ENCODE measurements at regions not wholly inside any gene's neighbourhood (a gene's known extent, or its start where the extent isn't known, plus 50 kb on each side); places are given as distances from the start of the nearest gene placed in this dataset.

GRCh38 chr7:20032741-20033140, 184.4 kb downstream of the MACC1 start:
- Mint-ChIP-seq H3K27ac (no peak overlapping the region), H3K4me3 (no peak overlapping the region), H3K27me3 (no peaks in the 10 kb centered on the region), H3K9me3 (no peaks in the 10 kb centered on the region), H3K4me1 (ENCODE audit: low read depth) (no peaks in the 10 kb centered on the region), H3K36me3 (ENCODE audit: low read depth) (no peaks in the 10 kb centered on the region)
- DNase-seq (no peak), ATAC-seq (ENCODE audit: poor library complexity) (no peak)
- Histone ChIP-seq H3K4me1 (ENCODE audit: insufficient read depth, low read length) (no peaks in the 10 kb centered on the region), H3K36me3 (ENCODE audit: insufficient read depth, low read length) (no peaks in the 10 kb centered on the region), H3K9me3 (ENCODE audit: control insufficient read depth in 1 of 2, insufficient read depth in 1 of 2, low read length in 2 of 2) (peaks cover 0 to 5% of the 10 kb centered on the region in 2 experiments), H3K27me3 (ENCODE audit: control insufficient read depth in 1 of 2, insufficient read depth in 2 of 2, low read length in 2 of 2) (no peaks in the 10 kb centered on the region), H3K4me3 (ENCODE audit: low read length) (no peak overlapping the region), H3K27ac (ENCODE audit: low read depth in 1 of 2, low read length in 2 of 2) (no peak overlapping the region)
- ChIA-PET POLR2A (no interaction called here), CTCF (no interaction called here)
- no peak for TF ChIP-seq CTCF (IDR thresholded peaks at IDR 0.05)
- intact Hi-C loops (cut with DNase I, micrococcal nuclease), result no loop called here

- H3K27me3 ChIP-seq (ENCODE audit: control insufficient read depth in 1 of 2, insufficient read depth in 2 of 2, low read length in 2 of 2), result no peaks in the 10 kb centered on the region
- H3K4me3 ChIP-seq (ENCODE audit: low read length), result no peak overlapping the region
- no peak overlapping the region for H3K27ac Mint-ChIP-seq
- intact Hi-C loops (cut with DNase I, micrococcal nuclease), result no loop called here
- ChIA-PET CTCF (no interaction called here), POLR2A (no interaction called here)
- no peaks in the 10 kb centered on the region for H3K4me1 Mint-ChIP-seq (ENCODE audit: low read depth)
- no peak overlapping the region for H3K4me3 Mint-ChIP-seq
- no peak for TF ChIP-seq CTCF (IDR thresholded peaks at IDR 0.05)
- no peaks in the 10 kb centered on the region for H3K27me3 Mint-ChIP-seq
- peaks cover 0 to 5% of the 10 kb centered on the region in 2 experiments for H3K9me3 ChIP-seq (ENCODE audit: control insufficient read depth in 1 of 2, insufficient read depth in 1 of 2, low read length in 2 of 2)
- H3K4me1 ChIP-seq (ENCODE audit: insufficient read depth, low read length), result no peaks in the 10 kb centered on the region
- H3K36me3 ChIP-seq (ENCODE audit: insufficient read depth, low read length), result no peaks in the 10 kb centered on the region
- H3K36me3 Mint-ChIP-seq (ENCODE audit: low read depth), result no peaks in the 10 kb centered on the region
- ATAC-seq (ENCODE audit: poor library complexity), result no peak
- no peak for DNase-seq
- no peaks in the 10 kb centered on the region for H3K9me3 Mint-ChIP-seq
- H3K27ac ChIP-seq (ENCODE audit: low read depth in 1 of 2, low read length in 2 of 2), result no peak overlapping the region
Observed at GRCh38 chr7:20030915-20031362, 186.2 kb downstream of the MACC1 start.

GRCh38 chr7:20030417-20030816, 186.8 kb downstream of the MACC1 start:
- Histone ChIP-seq H3K36me3 (ENCODE audit: insufficient read depth, low read length) (no peaks in the 10 kb centered on the region), H3K4me1 (ENCODE audit: insufficient read depth, low read length) (no peaks in the 10 kb centered on the region), H3K9me3 (ENCODE audit: control insufficient read depth in 1 of 2, insufficient read depth in 1 of 2, low read length in 2 of 2) (peaks cover 0 to 4% of the 10 kb centered on the region in 2 experiments), H3K27me3 (ENCODE audit: control insufficient read depth in 1 of 2, insufficient read depth in 2 of 2, low read length in 2 of 2) (no peaks in the 10 kb centered on the region), H3K4me3 (ENCODE audit: low read length) (no peak overlapping the region), H3K27ac (ENCODE audit: low read depth in 1 of 2, low read length in 2 of 2) (no peak overlapping the region)
- no peaks in the 10 kb centered on the region for H3K36me3 Mint-ChIP-seq (ENCODE audit: low read depth)
- ATAC-seq (ENCODE audit: poor library complexity), result no peak
- DNase-seq, result no peak
- ChIA-PET CTCF (no interaction called here), POLR2A (no interaction called here)
- TF ChIP-seq CTCF (IDR thresholded peaks at IDR 0.05), result no peak
- intact Hi-C loops (cut with DNase I, micrococcal nuclease), result no loop called here
- H3K9me3 Mint-ChIP-seq, result no peaks in the 10 kb centered on the region
- H3K4me1 Mint-ChIP-seq (ENCODE audit: low read depth), result no peaks in the 10 kb centered on the region
- no peaks in the 10 kb centered on the region for H3K27me3 Mint-ChIP-seq
- H3K4me3 Mint-ChIP-seq, result no peak overlapping the region
- no peak overlapping the region for H3K27ac Mint-ChIP-seq

All from CD4-positive, alpha-beta T cell (primary cell).